Urinary bladder (tissue), 3 donors: ENCODE measurements at regions not wholly inside any gene's neighbourhood (a gene's known extent, or its start where the extent isn't known, plus 50 kb on each side); places are given as distances from the start of the nearest gene placed in this dataset.
"Not testable (repeated sequence)": the region's sequence is repeated elsewhere in the genome, so short reads cannot be mapped to it uniquely, and the experiment has no call there.

Experiments
- DNase-seq: peaks from one replicate; pipeline ENCODE4 v3.0.0-alpha.2; 2015; ENCODE audit errors: extremely low spot score
- H3K27ac ChIP-seq: one replicate; pipeline ENCODE4 v1.5.1; 2013; ENCODE audit warnings: low read depth, mild to moderate bottlenecking, moderate library complexity
- H3K36me3 ChIP-seq: one replicate; pipeline ENCODE4 v1.6.1; 2013; ENCODE audit warnings: mild to moderate bottlenecking, moderate library complexity; ENCODE audit not compliant: insufficient read depth
- H3K4me1 ChIP-seq: one replicate; pipeline ENCODE4 v1.6.1; 2013; ENCODE audit warnings: mild to moderate bottlenecking, moderate library complexity; ENCODE audit not compliant: insufficient read depth
- H3K4me3 ChIP-seq: one replicate; pipeline ENCODE4 v1.5.1; 2013; ENCODE audit warnings: low read depth, low read length
- WGBS: extraction: QIAGEN DNeasy Blood & Tissue Kit; methylation state at CpG from one replicate; pipeline ENCODE4 v1.1.7; 2013; 5-methylcytosine and 5-hydroxymethylcytosine counted together
- donor health status: healthy with polysubstance abuse.
- donor health status: healthy.

DNA sequence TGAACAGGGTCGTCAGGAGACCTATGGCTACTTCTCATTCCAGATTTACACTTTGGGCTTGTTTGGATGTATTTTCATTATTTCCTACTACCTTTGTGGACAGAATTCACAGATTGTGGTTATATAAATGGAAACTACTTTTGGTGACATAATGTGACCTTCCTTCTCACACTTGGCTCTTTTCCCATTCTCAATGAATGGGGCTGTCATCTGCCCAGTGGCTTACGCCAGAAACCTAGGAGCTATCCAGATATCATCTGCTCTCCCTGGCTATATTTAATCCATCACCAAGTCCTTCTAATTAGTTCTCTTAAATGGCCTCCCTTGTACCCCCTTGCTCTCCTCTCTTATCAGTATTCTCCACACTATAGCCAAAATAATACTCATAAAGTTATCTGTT lies 1606.8 kb downstream of the KHDRBS2 start:
- Histone ChIP-seq H3K4me3 (no peak overlapping the region), H3K4me1 (no peaks in the 10 kb centered on the region), H3K27ac (no peak overlapping the region), H3K36me3 (no peaks in the 10 kb centered on the region)
- no peak for DNase-seq
- WGBS, result 70% methylated on average over 2 of the region's 2 CpGs

DNA sequence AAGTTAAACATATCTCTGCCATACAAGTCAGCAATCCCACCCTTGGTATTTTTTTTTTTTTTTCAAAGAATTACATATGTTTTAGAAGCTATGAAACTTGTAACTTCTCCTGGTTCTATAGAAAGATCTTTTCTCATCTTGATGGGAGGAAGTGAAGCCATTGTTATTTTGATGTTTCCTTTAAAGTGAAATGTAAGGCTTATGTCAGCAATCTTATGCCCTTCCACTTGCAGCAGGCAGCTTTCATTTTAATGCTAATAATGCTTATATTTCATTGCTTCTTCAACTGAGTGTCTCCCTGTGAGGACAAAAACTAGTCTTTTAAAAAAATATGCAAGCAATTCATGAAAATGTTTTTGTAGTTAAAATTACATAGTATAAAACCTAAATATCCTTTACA lies 1614.7 kb downstream of the KHDRBS2 start:
- DNase-seq, result no peak

DNA sequence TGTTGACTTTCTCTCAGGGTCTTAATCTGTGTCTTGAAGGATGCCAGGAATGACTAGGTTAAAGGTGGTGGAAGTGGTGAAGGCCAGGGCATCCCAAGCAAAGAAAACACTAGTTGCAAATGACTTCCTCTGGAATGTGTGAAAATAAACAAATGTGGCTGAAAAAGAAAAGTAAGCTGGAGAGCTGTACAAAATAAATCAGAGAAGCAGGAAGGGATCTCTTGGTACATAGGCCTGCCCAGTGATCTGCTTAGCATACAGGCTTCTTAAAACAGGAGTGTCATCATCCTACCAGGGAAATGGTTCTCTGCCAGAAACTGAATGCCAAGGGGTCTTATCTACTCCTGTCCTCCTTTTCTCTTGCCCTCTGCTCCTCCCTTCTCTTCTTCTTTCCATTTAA lies 1616.0 kb downstream of the KHDRBS2 start:
- no peaks in the 10 kb centered on the region for H3K36me3 ChIP-seq
- DNase-seq, result no peak
- no peaks in the 10 kb centered on the region for H3K4me1 ChIP-seq
- no peak overlapping the region for H3K4me3 ChIP-seq
- no peak overlapping the region for H3K27ac ChIP-seq

More for the DNA sequence above, 1614.7 kb downstream of the KHDRBS2 start:
- no peaks in the 10 kb centered on the region for H3K4me1 ChIP-seq
- no peak overlapping the region for H3K27ac ChIP-seq
- no peaks in the 10 kb centered on the region for H3K36me3 ChIP-seq
- no peak overlapping the region for H3K4me3 ChIP-seq

DNA sequence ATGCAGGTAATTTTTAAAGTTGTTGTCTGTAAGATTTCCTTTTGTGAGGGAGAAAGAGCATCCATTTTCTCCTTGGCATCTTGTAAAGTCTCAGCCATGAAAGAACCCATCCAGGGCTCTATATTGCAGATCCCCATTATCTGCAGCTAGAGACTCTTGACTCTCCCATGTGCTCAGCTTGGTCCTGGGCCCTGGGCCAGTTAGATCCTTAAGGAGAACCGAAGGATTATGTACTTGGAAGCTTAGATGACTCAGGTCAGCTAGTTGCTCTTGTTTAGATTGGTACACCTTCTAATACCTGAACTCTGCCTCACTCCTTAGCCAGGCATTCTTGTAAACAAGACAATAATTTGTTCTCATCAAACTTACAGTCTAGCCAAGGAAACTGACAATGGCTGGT lies 1617.6 kb downstream of the KHDRBS2 start:
- H3K4me3 ChIP-seq, result no peak overlapping the region
- H3K4me1 ChIP-seq, result no peaks in the 10 kb centered on the region
- no peak overlapping the region for H3K27ac ChIP-seq
- WGBS, result 61% methylated on average over 1 of the region's 1 CpG
- DNase-seq, result no peak
- no peaks in the 10 kb centered on the region for H3K36me3 ChIP-seq

DNA sequence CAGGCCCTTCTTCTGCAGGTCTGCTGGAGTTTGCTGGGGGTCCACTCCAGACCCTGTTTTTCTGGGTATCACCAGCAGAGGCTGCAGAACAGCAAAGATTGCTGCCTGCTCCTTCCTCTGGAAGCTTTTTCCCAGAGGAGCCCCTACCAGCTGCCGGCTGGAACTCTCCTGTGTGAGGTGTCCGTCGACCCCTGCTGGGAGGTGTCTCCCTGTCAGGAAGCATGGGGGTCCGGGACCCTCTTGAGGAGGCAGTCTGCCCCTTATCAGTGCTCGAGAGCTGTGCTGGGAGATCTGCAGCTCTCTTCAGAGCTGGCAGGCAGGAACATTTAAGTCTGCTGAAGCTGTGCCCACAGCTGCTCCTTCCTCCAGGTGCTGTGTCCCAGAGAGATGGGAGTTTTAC lies 1622.8 kb downstream of the KHDRBS2 start:
- not testable (repeated sequence) for H3K27ac ChIP-seq, H3K36me3 ChIP-seq, DNase-seq, H3K4me3 ChIP-seq, H3K4me1 ChIP-seq
- WGBS, result 75% methylated on average over 5 of the region's 5 CpGs

DNA sequence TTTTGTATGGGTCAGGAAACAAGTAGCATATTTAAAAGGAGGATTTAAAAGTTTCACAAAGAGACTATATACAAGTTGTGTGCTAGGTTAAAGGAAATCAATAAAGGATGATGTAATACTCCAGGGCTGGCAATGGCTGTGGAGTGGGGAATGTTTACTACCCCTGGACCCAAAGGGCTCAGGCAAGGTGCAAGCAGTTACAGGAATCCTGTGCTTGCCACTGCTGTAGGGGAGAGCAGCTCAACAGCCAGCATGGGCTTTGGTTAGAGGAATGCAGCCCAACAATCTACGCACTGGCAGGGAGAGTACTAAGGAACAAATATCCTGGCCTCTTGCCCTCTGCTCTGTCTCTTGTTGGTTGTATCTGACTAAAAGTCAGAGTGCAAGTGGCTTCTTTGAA lies 1642.2 kb downstream of the KHDRBS2 start:
- 91% methylated on average over 1 of the region's 1 CpG for WGBS
- Histone ChIP-seq H3K4me1 (no peaks in the 10 kb centered on the region), H3K27ac (no peak overlapping the region), H3K36me3 (no peaks in the 10 kb centered on the region), H3K4me3 (no peak overlapping the region)
- DNase-seq, result no peak

DNA sequence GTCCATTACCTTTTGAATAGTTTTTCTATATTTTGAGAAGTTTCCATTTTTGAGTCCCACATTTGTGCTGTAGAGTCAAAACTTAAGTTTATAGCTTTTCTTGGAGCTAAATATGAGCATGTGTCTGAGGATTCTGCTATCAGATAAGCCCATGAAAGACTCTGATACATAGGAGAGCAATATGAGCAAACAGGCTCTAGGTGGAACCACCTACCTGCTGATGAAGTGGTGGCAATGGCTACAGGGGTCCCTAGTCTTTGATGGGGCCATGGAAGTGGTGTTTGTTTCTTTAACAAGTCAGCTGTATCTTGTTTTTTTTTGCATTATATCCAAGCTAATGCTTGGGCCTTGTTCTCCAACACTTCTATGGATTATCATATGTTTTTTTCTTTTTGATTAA lies 1646.8 kb downstream of the KHDRBS2 start:
- H3K4me3 ChIP-seq, H3K4me1 ChIP-seq, DNase-seq: not testable (repeated sequence)

More for the DNA sequence above, 1646.8 kb downstream of the KHDRBS2 start:
- not testable (repeated sequence) for H3K27ac ChIP-seq, H3K36me3 ChIP-seq
